ENCODE measurements at regions not wholly inside any gene's neighbourhood (a gene's known extent, or its start where the extent isn't known, plus 50 kb on each side); places are given as distances from the start of the nearest gene placed in this dataset.

GRCh38 chrX:95885074-95885473, 799.6 kb upstream of the DIAPH2 start:
- Mint-ChIP-seq H3K27me3 (no peaks in the 10 kb centered on the region), H3K4me1 (ENCODE audit: unreplicated experiment) (peaks cover 4% of the 10 kb centered on the region), H3K9me3 (no peaks in the 10 kb centered on the region), H3K4me3 (no peak overlapping the region), H3K36me3 (no peaks in the 10 kb centered on the region), H3K27ac (peak overlapping the region; percentile 18)
- TF ChIP-seq, protein P1, sequence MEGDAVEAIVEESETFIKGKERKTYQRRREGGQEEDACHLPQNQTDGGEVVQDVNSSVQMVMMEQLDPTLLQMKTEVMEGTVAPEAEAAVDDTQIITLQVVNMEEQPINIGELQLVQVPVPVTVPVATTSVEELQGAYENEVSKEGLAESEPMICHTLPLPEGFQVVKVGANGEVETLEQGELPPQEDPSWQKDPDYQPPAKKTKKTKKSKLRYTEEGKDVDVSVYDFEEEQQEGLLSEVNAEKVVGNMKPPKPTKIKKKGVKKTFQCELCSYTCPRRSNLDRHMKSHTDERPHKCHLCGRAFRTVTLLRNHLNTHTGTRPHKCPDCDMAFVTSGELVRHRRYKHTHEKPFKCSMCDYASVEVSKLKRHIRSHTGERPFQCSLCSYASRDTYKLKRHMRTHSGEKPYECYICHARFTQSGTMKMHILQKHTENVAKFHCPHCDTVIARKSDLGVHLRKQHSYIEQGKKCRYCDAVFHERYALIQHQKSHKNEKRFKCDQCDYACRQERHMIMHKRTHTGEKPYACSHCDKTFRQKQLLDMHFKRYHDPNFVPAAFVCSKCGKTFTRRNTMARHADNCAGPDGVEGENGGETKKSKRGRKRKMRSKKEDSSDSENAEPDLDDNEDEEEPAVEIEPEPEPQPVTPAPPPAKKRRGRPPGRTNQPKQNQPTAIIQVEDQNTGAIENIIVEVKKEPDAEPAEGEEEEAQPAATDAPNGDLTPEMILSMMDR (conservative IDR thresholded peaks at IDR 0.05), result no peak
- no peak for DNase-seq (ENCODE audit: extremely low spot score, unreplicated experiment)

- no peak overlapping the region for H3K4me3 Mint-ChIP-seq
- no peaks in the 10 kb centered on the region for H3K27me3 Mint-ChIP-seq
- no peak overlapping the region for H3K27ac Mint-ChIP-seq
- no peaks in the 10 kb centered on the region for H3K9me3 Mint-ChIP-seq
- H3K36me3 Mint-ChIP-seq, result no peaks in the 10 kb centered on the region
- no peak for DNase-seq (ENCODE audit: extremely low spot score, unreplicated experiment)
- H3K4me1 Mint-ChIP-seq (ENCODE audit: unreplicated experiment), result peaks cover 4% of the 10 kb centered on the region
- TF ChIP-seq, protein P1 (conservative IDR thresholded peaks at IDR 0.05), result no peak
Measured at GRCh38 chrX:95889279-95889678, 795.4 kb upstream of the DIAPH2 start.

DNA sequence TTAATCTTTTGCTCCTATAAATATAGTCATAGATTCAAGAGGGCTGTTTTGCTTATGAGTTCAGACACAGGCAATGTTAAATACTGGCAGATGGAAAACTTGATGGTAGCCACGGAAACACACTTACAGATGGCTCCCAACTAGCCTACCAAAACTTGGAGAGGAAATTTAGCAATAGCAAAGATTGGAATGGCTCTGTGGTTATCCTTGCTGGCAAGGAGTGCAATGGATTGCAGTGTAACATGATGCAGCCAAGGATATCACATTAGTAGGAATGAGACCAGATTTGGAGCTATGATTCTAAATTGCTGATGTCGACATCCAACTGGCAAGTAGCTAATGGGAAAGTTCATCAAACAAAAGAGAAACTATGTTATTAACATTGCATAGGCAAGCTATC, 791.0 kb upstream of the DIAPH2 start:
- Mint-ChIP-seq H3K4me1 (ENCODE audit: unreplicated experiment) (no peaks in the 10 kb centered on the region), H3K27me3 (no peaks in the 10 kb centered on the region), H3K27ac (no peak overlapping the region), H3K36me3 (no peaks in the 10 kb centered on the region), H3K9me3 (no peaks in the 10 kb centered on the region), H3K4me3 (no peak overlapping the region)
- TF ChIP-seq, protein P1 (conservative IDR thresholded peaks at IDR 0.05), result no peak
- no peak for DNase-seq (ENCODE audit: extremely low spot score, unreplicated experiment)

- no peaks in the 10 kb centered on the region for H3K27me3 Mint-ChIP-seq
- no peaks in the 10 kb centered on the region for H3K4me1 Mint-ChIP-seq (ENCODE audit: unreplicated experiment)
- H3K4me3 Mint-ChIP-seq, result no peak overlapping the region
- H3K36me3 Mint-ChIP-seq, result no peaks in the 10 kb centered on the region
- no peaks in the 10 kb centered on the region for H3K9me3 Mint-ChIP-seq
- TF ChIP-seq, protein P1 (conservative IDR thresholded peaks at IDR 0.05), result no peak
- H3K27ac Mint-ChIP-seq, result no peak overlapping the region
- DNase-seq (ENCODE audit: extremely low spot score, unreplicated experiment), result no peak
Measured at GRCh38 chrX:95903490-95903889, 781.2 kb upstream of the DIAPH2 start.

- Mint-ChIP-seq H3K4me1 (ENCODE audit: unreplicated experiment) (no peaks in the 10 kb centered on the region), H3K27me3 (no peaks in the 10 kb centered on the region), H3K9me3 (no peaks in the 10 kb centered on the region), H3K27ac (no peak overlapping the region), H3K4me3 (no peak overlapping the region), H3K36me3 (no peaks in the 10 kb centered on the region)
- DNase-seq (ENCODE audit: extremely low spot score, unreplicated experiment), result no peak
- TF ChIP-seq, protein P1 (conservative IDR thresholded peaks at IDR 0.05), result no peak
Measured at GRCh38 chrX:95903975-95904374, 780.7 kb upstream of the DIAPH2 start.

DNA sequence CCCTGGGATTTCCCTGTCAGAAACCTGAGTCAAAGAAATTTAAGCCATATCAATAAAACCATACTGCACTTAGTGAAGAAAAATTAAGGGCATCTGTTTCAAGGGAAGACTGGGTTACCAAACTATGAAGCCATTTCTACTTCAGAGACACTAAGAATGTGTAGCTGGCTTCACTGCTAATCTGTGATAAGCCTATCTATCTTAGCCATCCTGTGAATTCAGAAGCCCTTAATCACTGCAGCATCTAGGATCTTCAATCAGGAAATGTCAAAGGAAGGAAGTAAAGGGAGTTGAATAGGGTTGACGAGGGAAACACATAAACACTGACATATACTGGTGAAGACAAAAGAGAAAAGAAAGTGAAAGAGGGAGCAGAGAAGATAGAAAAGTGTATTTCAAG, 777.6 kb upstream of the DIAPH2 start:
- H3K4me3 Mint-ChIP-seq, result no peak overlapping the region
- no peaks in the 10 kb centered on the region for H3K4me1 Mint-ChIP-seq (ENCODE audit: unreplicated experiment)
- no peaks in the 10 kb centered on the region for H3K36me3 Mint-ChIP-seq
- no peak for DNase-seq (ENCODE audit: extremely low spot score, unreplicated experiment)
- H3K9me3 Mint-ChIP-seq, result no peaks in the 10 kb centered on the region
- H3K27ac Mint-ChIP-seq, result no peak overlapping the region
- TF ChIP-seq, protein P1 (conservative IDR thresholded peaks at IDR 0.05), result no peak
- no peaks in the 10 kb centered on the region for H3K27me3 Mint-ChIP-seq
